GM23338 (cell line): ENCODE measurements at regions not wholly inside any gene's neighbourhood (a gene's known extent, or its start where the extent isn't known, plus 50 kb on each side); places are given as distances from the start of the nearest gene placed in this dataset.

Experiments
- ATAC-seq: fragments of 200-7000 bp; cut with Tn5 transposase; 3 replicates; pipeline ENCODE4 v1.9.1; 2020
- DNase-seq: peaks from one replicate; pipeline ENCODE4 v3.0.0-alpha.2; 2015; ENCODE audit warnings: low spot score
- H2AFZ ChIP-seq: fragments of 200-600 bp; sonication (generic); 2 replicates; pipeline ENCODE4 v1.8.0; 2016; ENCODE audit warnings: antibody characterized with exemption, mild to moderate bottlenecking, moderate library complexity
- H3F3A ChIP-seq: fragments of 200-600 bp; sonication (generic); replicated peaks from 2 replicates; pipeline ENCODE4 v1.8.0; 2017; ENCODE audit warnings: antibody characterized with exemption, mixed run types, low read depth
- H3K27ac ChIP-seq: fragments of 200-600 bp; sonication (generic); 2 replicates; pipeline ENCODE4 v1.6.1; 2016; ENCODE audit warnings: low read depth
- H3K27me3 ChIP-seq: fragments of 200-600 bp; sonication (generic); 2 replicates; pipeline ENCODE4 v1.8.0; 2016; ENCODE audit warnings: mild to moderate bottlenecking, mixed run types, moderate library complexity; ENCODE audit not compliant: insufficient read depth
- H3K36me3 ChIP-seq: fragments of 200-600 bp; sonication (generic); 2 replicates; pipeline ENCODE4 v1.8.0; 2016; ENCODE audit warnings: mild to moderate bottlenecking; ENCODE audit not compliant: insufficient read depth
- H3K4me1 ChIP-seq: fragments of 200-600 bp; sonication (generic); 2 replicates; pipeline ENCODE4 v1.8.0; 2016; ENCODE audit warnings: mild to moderate bottlenecking, moderate library complexity; ENCODE audit not compliant: insufficient read depth
- H3K4me2 ChIP-seq: fragments of 200-600 bp; sonication (generic); 2 replicates; pipeline ENCODE4 v1.7.1; 2017; ENCODE audit warnings: mixed run types
- H3K4me3 ChIP-seq: fragments of 200-600 bp; sonication (generic); 2 replicates; pipeline ENCODE4 v1.6.1; 2016; ENCODE audit warnings: mixed run types
- H3K79me2 ChIP-seq: fragments of 200-600 bp; sonication (generic); replicated peaks from 2 replicates; pipeline ENCODE4 v1.8.0; 2017; ENCODE audit warnings: mild to moderate bottlenecking; ENCODE audit not compliant: insufficient read depth
- H3K9me2 ChIP-seq: fragments of 200-600 bp; sonication (generic); 2 replicates; pipeline ENCODE4 v1.8.0; 2017; ENCODE audit not compliant: insufficient read depth
- H4K20me1 ChIP-seq: fragments of 200-600 bp; sonication (generic); replicated peaks from 2 replicates; pipeline ENCODE4 v1.8.0; 2017; ENCODE audit warnings: mild to moderate bottlenecking; ENCODE audit not compliant: insufficient read depth
- H3K27ac Mint-ChIP-seq: 2 replicates; pipeline ENCODE4 v1.8.0; 2020; ENCODE audit warnings: inconsistent platforms, mild to moderate bottlenecking, moderate library complexity, mixed read lengths
- H3K27me3 Mint-ChIP-seq: 3 replicates; pipeline ENCODE4 v1.8.0; 2022; ENCODE audit warnings: low read depth, mild to moderate bottlenecking, moderate library complexity, mixed read lengths, inconsistent platforms; ENCODE audit not compliant: insufficient read depth, poor library complexity
- H3K36me3 Mint-ChIP-seq: 3 replicates; pipeline ENCODE4 v1.8.0; 2021; ENCODE audit warnings: low read depth, mild to moderate bottlenecking, inconsistent platforms, moderate library complexity, mixed read lengths
- H3K4me1 Mint-ChIP-seq: 3 replicates; pipeline ENCODE4 v1.8.0; 2020; ENCODE audit warnings: mild to moderate bottlenecking, inconsistent platforms, mixed read lengths
- H3K4me3 Mint-ChIP-seq: 3 replicates; pipeline ENCODE4 v1.8.0; 2021; ENCODE audit warnings: moderate library complexity, mild to moderate bottlenecking, inconsistent platforms, mixed read lengths
- H3K9me3 Mint-ChIP-seq: 3 replicates; pipeline ENCODE4 v1.8.0; 2020; ENCODE audit warnings: moderate library complexity, mild to moderate bottlenecking, inconsistent platforms, mixed read lengths
- CREB1 ChIP-seq: fragments of 250-450 bp; sonication (Bioruptor Pico); IDR thresholded peaks from 2 replicates; pipeline ENCODE4 v1.5.0; 2020; ENCODE audit warnings: low read depth, mild to moderate bottlenecking, moderate library complexity
- EZH2 ChIP-seq: fragments of 200-600 bp; sonication (generic); IDR thresholded peaks from one replicate; pipeline ENCODE4 v1.8.0; 2017; ENCODE audit warnings: antibody characterized with exemption, mild to moderate bottlenecking, low read depth; ENCODE audit not compliant: unreplicated experiment
- EZH2phosphoT487 ChIP-seq: fragments of 200-600 bp; sonication (generic); IDR thresholded peaks from one replicate; pipeline ENCODE4 v1.8.1; 2018; ENCODE audit warnings: antibody characterized with exemption; ENCODE audit not compliant: unreplicated experiment
- JUNB ChIP-seq: IDR thresholded peaks from one replicate; pipeline ENCODE4 v1.6.1; 2016; ENCODE audit warnings: antibody characterized with exemption; ENCODE audit not compliant: unreplicated experiment
- NANOG ChIP-seq: IDR thresholded peaks from 2 replicates; pipeline ENCODE4 v1.6.1; 2016; ENCODE audit warnings: antibody characterized with exemption, borderline replicate concordance
- POLR2AphosphoS5 ChIP-seq: IDR thresholded peaks from 2 replicates; pipeline ENCODE4 v1.6.1; 2016; ENCODE audit warnings: antibody characterized with exemption, low read depth
- STAT1 ChIP-seq: IDR thresholded peaks from one replicate; pipeline ENCODE4 v1.6.1; 2016; ENCODE audit warnings: antibody characterized with exemption; ENCODE audit not compliant: unreplicated experiment
- ZNF114 ChIP-seq: fragments of 250-450 bp; sonication (Bioruptor Pico); IDR thresholded peaks from 2 replicates; pipeline ENCODE4 v1.5.0; 2020; ENCODE audit warnings: mild to moderate bottlenecking, moderate library complexity
- ZNF331 ChIP-seq: fragments of 250-450 bp; sonication (Bioruptor Pico); IDR thresholded peaks from 2 replicates; pipeline ENCODE4 v1.5.0; 2020; ENCODE audit warnings: low read depth, mild to moderate bottlenecking, moderate library complexity
- TF ChIP-seq, protein P1 (sequence below): IDR thresholded peaks from one replicate; pipeline ENCODE4 v1.6.1; 2018; ENCODE audit warnings: antibody characterized with exemption; ENCODE audit not compliant: unreplicated experiment
- TF ChIP-seq, protein P2 (sequence below), 2 experiments: fragments of 200-600 bp in 1 of 2; sonication (generic) in 1 of 2; conservative IDR thresholded peaks; 2 replicates each; pipeline versions ENCODE4 v1.5.1 to v1.6.1; 2016 to 2017; ENCODE audit warnings: antibody characterized with exemption in 2 of 2, low read depth in 2 of 2, mild to moderate bottlenecking in 2 of 2, moderate library complexity in 1 of 2
- TF ChIP-seq, protein P3 (sequence below): IDR thresholded peaks from 2 replicates; pipeline ENCODE4 v1.6.1; 2016; ENCODE audit warnings: antibody characterized with exemption
- TF ChIP-seq, protein P4 (sequence below): fragments of 250-450 bp; sonication (Bioruptor Pico); IDR thresholded peaks from 2 replicates; pipeline ENCODE4 v1.5.0; 2020; ENCODE audit warnings: mild to moderate bottlenecking, moderate library complexity

DNA sequence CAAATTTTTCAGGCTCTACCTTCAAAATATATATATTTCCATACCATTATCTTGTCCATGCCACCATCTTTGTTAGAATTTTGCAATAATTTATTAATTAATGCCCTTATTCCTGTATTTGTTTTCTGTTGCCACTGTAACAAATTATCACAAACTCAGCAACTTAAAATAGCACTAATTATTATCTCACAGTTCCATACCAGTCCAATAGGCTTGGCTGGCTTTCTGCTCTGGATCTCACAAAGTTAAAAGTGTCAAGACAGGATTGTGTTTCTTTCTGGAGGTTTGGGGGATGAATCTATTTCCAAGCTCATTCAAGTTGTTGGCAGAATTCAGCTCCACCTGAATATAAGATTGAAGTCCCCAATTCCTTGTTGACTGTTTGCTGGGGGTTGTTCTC lies 58.6 kb upstream of the SLC38A4 start:
- H3F3A ChIP-seq: no peaks in the 10 kb centered on the region
- no peaks in the 10 kb centered on the region; the same call in 1 of the 2 replicates for H3K9me2 ChIP-seq
- H3K4me3 ChIP-seq: no peak overlapping the region
- TF ChIP-seq POLR2AphosphoS5: no peak
- TF ChIP-seq EZH2phosphoT487: no peak
- TF ChIP-seq EZH2: no peak
- TF ChIP-seq ZNF331: no peak
- TF ChIP-seq, protein P1, sequence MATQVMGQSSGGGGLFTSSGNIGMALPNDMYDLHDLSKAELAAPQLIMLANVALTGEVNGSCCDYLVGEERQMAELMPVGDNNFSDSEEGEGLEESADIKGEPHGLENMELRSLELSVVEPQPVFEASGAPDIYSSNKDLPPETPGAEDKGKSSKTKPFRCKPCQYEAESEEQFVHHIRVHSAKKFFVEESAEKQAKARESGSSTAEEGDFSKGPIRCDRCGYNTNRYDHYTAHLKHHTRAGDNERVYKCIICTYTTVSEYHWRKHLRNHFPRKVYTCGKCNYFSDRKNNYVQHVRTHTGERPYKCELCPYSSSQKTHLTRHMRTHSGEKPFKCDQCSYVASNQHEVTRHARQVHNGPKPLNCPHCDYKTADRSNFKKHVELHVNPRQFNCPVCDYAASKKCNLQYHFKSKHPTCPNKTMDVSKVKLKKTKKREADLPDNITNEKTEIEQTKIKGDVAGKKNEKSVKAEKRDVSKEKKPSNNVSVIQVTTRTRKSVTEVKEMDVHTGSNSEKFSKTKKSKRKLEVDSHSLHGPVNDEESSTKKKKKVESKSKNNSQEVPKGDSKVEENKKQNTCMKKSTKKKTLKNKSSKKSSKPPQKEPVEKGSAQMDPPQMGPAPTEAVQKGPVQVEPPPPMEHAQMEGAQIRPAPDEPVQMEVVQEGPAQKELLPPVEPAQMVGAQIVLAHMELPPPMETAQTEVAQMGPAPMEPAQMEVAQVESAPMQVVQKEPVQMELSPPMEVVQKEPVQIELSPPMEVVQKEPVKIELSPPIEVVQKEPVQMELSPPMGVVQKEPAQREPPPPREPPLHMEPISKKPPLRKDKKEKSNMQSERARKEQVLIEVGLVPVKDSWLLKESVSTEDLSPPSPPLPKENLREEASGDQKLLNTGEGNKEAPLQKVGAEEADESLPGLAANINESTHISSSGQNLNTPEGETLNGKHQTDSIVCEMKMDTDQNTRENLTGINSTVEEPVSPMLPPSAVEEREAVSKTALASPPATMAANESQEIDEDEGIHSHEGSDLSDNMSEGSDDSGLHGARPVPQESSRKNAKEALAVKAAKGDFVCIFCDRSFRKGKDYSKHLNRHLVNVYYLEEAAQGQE: no peak
- TF ChIP-seq NANOG: no peak
- TF ChIP-seq, protein P2, sequence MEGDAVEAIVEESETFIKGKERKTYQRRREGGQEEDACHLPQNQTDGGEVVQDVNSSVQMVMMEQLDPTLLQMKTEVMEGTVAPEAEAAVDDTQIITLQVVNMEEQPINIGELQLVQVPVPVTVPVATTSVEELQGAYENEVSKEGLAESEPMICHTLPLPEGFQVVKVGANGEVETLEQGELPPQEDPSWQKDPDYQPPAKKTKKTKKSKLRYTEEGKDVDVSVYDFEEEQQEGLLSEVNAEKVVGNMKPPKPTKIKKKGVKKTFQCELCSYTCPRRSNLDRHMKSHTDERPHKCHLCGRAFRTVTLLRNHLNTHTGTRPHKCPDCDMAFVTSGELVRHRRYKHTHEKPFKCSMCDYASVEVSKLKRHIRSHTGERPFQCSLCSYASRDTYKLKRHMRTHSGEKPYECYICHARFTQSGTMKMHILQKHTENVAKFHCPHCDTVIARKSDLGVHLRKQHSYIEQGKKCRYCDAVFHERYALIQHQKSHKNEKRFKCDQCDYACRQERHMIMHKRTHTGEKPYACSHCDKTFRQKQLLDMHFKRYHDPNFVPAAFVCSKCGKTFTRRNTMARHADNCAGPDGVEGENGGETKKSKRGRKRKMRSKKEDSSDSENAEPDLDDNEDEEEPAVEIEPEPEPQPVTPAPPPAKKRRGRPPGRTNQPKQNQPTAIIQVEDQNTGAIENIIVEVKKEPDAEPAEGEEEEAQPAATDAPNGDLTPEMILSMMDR (conservative IDR thresholded peaks at IDR 0.05; ENCODE audit: low read depth in 2 of 2): no peak
- TF ChIP-seq, protein P3, sequence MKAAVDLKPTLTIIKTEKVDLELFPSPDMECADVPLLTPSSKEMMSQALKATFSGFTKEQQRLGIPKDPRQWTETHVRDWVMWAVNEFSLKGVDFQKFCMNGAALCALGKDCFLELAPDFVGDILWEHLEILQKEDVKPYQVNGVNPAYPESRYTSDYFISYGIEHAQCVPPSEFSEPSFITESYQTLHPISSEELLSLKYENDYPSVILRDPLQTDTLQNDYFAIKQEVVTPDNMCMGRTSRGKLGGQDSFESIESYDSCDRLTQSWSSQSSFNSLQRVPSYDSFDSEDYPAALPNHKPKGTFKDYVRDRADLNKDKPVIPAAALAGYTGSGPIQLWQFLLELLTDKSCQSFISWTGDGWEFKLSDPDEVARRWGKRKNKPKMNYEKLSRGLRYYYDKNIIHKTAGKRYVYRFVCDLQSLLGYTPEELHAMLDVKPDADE: no peak
- no peak for TF ChIP-seq CREB1 (CRISPR knock-in tag)
- TF ChIP-seq STAT1: no peak
- TF ChIP-seq JUNB: no peak
- no peak for TF ChIP-seq ZNF114 (CRISPR knock-in tag)
- TF ChIP-seq, protein P4, sequence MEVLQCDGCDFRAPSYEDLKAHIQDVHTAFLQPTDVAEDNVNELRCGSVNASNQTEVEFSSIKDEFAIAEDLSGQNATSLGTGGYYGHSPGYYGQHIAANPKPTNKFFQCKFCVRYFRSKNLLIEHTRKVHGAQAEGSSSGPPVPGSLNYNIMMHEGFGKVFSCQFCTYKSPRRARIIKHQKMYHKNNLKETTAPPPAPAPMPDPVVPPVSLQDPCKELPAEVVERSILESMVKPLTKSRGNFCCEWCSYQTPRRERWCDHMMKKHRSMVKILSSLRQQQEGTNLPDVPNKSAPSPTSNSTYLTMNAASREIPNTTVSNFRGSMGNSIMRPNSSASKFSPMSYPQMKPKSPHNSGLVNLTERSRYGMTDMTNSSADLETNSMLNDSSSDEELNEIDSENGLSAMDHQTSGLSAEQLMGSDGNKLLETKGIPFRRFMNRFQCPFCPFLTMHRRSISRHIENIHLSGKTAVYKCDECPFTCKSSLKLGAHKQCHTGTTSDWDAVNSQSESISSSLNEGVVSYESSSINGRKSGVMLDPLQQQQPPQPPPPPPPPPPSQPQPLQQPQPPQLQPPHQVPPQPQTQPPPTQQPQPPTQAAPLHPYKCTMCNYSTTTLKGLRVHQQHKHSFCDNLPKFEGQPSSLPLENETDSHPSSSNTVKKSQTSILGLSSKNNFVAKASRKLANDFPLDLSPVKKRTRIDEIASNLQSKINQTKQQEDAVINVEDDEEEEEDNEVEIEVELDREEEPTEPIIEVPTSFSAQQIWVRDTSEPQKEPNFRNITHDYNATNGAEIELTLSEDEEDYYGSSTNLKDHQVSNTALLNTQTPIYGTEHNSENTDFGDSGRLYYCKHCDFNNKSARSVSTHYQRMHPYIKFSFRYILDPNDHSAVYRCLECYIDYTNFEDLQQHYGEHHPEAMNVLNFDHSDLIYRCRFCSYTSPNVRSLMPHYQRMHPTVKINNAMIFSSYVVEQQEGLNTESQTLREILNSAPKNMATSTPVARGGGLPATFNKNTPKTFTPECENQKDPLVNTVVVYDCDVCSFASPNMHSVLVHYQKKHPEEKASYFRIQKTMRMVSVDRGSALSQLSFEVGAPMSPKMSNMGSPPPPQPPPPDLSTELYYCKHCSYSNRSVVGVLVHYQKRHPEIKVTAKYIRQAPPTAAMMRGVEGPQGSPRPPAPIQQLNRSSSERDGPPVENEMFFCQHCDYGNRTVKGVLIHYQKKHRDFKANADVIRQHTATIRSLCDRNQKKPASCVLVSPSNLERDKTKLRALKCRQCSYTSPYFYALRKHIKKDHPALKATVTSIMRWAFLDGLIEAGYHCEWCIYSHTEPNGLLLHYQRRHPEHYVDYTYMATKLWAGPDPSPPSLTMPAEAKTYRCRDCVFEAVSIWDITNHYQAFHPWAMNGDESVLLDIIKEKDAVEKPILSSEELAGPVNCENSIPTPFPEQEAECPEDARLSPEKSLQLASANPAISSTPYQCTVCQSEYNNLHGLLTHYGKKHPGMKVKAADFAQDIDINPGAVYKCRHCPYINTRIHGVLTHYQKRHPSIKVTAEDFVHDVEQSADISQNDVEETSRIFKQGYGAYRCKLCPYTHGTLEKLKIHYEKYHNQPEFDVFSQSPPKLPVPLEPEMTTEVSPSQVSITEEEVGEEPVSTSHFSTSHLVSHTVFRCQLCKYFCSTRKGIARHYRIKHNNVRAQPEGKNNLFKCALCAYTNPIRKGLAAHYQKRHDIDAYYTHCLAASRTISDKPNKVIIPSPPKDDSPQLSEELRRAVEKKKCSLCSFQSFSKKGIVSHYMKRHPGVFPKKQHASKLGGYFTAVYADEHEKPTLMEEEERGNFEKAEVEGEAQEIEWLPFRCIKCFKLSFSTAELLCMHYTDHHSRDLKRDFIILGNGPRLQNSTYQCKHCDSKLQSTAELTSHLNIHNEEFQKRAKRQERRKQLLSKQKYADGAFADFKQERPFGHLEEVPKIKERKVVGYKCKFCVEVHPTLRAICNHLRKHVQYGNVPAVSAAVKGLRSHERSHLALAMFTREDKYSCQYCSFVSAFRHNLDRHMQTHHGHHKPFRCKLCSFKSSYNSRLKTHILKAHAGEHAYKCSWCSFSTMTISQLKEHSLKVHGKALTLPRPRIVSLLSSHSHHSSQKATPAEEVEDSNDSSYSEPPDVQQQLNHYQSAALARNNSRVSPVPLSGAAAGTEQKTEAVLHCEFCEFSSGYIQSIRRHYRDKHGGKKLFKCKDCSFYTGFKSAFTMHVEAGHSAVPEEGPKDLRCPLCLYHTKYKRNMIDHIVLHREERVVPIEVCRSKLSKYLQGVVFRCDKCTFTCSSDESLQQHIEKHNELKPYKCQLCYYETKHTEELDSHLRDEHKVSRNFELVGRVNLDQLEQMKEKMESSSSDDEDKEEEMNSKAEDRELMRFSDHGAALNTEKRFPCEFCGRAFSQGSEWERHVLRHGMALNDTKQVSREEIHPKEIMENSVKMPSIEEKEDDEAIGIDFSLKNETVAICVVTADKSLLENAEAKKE: no peak
- Mint-ChIP-seq H3K27me3 (peaks cover 2% of the 10 kb centered on the region), H3K9me3 (0 out of 3 replicates have a peak, but pooled peaks cover 4% of the 10 kb centered on the region), H3K4me1 (no peaks in the 10 kb centered on the region), H3K36me3 (no peaks in the 10 kb centered on the region), H3K4me3 (no peak overlapping the region), H3K27ac (no peak overlapping the region)
- H4K20me1 ChIP-seq: no peaks in the 10 kb centered on the region
- DNase-seq (no peak), ATAC-seq (no peak)
- no peak overlapping the region for H3K4me2 ChIP-seq
- no peaks in the 10 kb centered on the region for H3K36me3 ChIP-seq
- H3K27me3 ChIP-seq: no peaks in the 10 kb centered on the region
- no peak overlapping the region for H3K27ac ChIP-seq
- H3K79me2 ChIP-seq: no peaks in the 10 kb centered on the region
- no peaks in the 10 kb centered on the region for H3K4me1 ChIP-seq
- no peak overlapping the region for H2AFZ ChIP-seq
